B cell (primary cell): ENCODE measurements at regions not wholly inside any gene's neighbourhood (a gene's known extent, or its start where the extent isn't known, plus 50 kb on each side); places are given as distances from the start of the nearest gene placed in this dataset.
"Not testable (repeated sequence)": the region's sequence is repeated elsewhere in the genome, so short reads cannot be mapped to it uniquely, and the experiment has no call there.

Experiments used
- ATAC-seq: fragments of 200-7000 bp; cut with Tn5 transposase; one replicate; pipeline ENCODE4 v1.10.0; 2021; ENCODE audit warnings: low read depth, mild to moderate bottlenecking, moderate number of reproducible peaks, moderate library complexity
- CTCF ChIA-PET: fragments of 350-600 bp; sonication (Branson Sonifier 250); formaldehyde crosslinking; loops from one replicate; lab custom pipeline; 2021; ENCODE audit warnings: antibody characterized with exemption, inconsistent platforms; lab: Charles Lee
- POLR2A ChIA-PET: fragments of 350-600 bp; sonication (Branson Sonifier 250); formaldehyde crosslinking; loops from one replicate; lab custom pipeline; 2021; ENCODE audit warnings: antibody characterized with exemption; lab: Charles Lee
- DNase-seq: peaks from one replicate; pipeline ENCODE4 v3.0.0; 2013
- H2AFZ ChIP-seq: 2 replicates; pipeline ENCODE4 v1.6.1; 2012; ENCODE audit warnings: mild to moderate bottlenecking, low read depth, low read length; ENCODE audit not compliant: insufficient read depth, poor library complexity, severe bottlenecking
- H3K27ac ChIP-seq, 2 donors: 1 replicate in 1 of 2; 2 replicates in 1 of 2; pipeline ENCODE4 v1.5.1; 2012 to 2013; ENCODE audit warnings: low read length in 2 of 2, mild to moderate bottlenecking in 2 of 2, moderate library complexity in 1 of 2
- H3K27me3 ChIP-seq, 4 experiments: fragments of 200-600 bp in 1 of 4; sonication (generic) in 1 of 4; replicated peaks in 1 of 4; 1 replicate in 2 of 4; 2 replicates in 2 of 4; pipeline versions ENCODE4 v1.6.1 to v1.7.0; 2013 to 2016; ENCODE audit warnings: low read length in 3 of 4, mild to moderate bottlenecking in 2 of 4, mixed read lengths in 1 of 4, moderate library complexity in 1 of 4; ENCODE audit not compliant: insufficient read depth in 4 of 4, control insufficient read depth in 3 of 4; ENCODE audit errors: control extremely low read depth in 1 of 4
- H3K36me3 ChIP-seq, 2 experiments: replicated peaks in 1 of 2; 1 replicate in 1 of 2; 2 replicates in 1 of 2; pipeline versions ENCODE4 v1.6.1 to v1.7.1; 2013; ENCODE audit warnings: low read length in 1 of 2; ENCODE audit not compliant: insufficient read depth in 2 of 2, control insufficient read depth in 1 of 2; ENCODE audit errors: control extremely low read depth in 1 of 2, extremely low read depth in 1 of 2
- H3K4me1 ChIP-seq, 2 donors: fragments of 200-600 bp in 1 of 2; sonication (generic) in 1 of 2; 1 replicate in 1 of 2; 2 replicates in 1 of 2; pipeline versions ENCODE4 v1.5.1 to v1.6.1; 2013 to 2017; ENCODE audit warnings: low read length in 2 of 2; ENCODE audit not compliant: control insufficient read depth in 2 of 2, insufficient read depth in 2 of 2
- H3K4me2 ChIP-seq: replicated peaks from 2 replicates; pipeline ENCODE3; 2012; ENCODE audit warnings: mild to moderate bottlenecking, low read depth, low read length; ENCODE audit not compliant: poor library complexity, severe bottlenecking
- H3K4me3 ChIP-seq, 5 experiments: fragments of 200-600 bp in 1 of 5; sonication (generic) in 1 of 5; 1 replicate in 3 of 5; 2 replicates in 2 of 5; pipeline versions ENCODE4 v1.5.1 to v1.7.0; 2011 to 2016; ENCODE audit warnings: low read length in 4 of 5, mild to moderate bottlenecking in 4 of 5, low read depth in 2 of 5, control low read depth in 1 of 5, moderate library complexity in 1 of 5; ENCODE audit not compliant: insufficient read depth in 1 of 5; ENCODE audit errors: control extremely low read depth in 1 of 5, extremely low read depth in 1 of 5
- H3K79me2 ChIP-seq: fragments of 200-600 bp; sonication (generic); one replicate; pipeline ENCODE4 v1.6.0; 2016; ENCODE audit warnings: low read length; ENCODE audit not compliant: control insufficient read depth, insufficient read depth
- H3K9ac ChIP-seq: fragments of 200-600 bp; sonication (generic); 2 replicates; pipeline ENCODE4 v1.6.1; 2017; ENCODE audit warnings: mild to moderate bottlenecking, low read length, moderate library complexity
- H3K9me3 ChIP-seq, 3 donors: one replicate each; pipeline versions ENCODE4 v1.6.1 to v1.7.1; 2013; ENCODE audit warnings: low read length in 2 of 3; ENCODE audit not compliant: control insufficient read depth in 2 of 3, insufficient read depth in 1 of 3; ENCODE audit errors: control extremely low read depth in 1 of 3
- H4K20me1 ChIP-seq: 2 replicates; pipeline ENCODE4 v1.6.0; 2012; ENCODE audit warnings: mild to moderate bottlenecking, low read length; ENCODE audit not compliant: insufficient read depth, control insufficient read depth, poor library complexity, severe bottlenecking
- H3K27ac Mint-ChIP-seq: one replicate; pipeline ENCODE4 v1.8.0; 2021; ENCODE audit warnings: mixed read lengths
- H3K27me3 Mint-ChIP-seq: one replicate; pipeline ENCODE4 v1.8.0; 2021; ENCODE audit warnings: mixed read lengths
- H3K4me1 Mint-ChIP-seq: one replicate; pipeline ENCODE4 v1.8.0; 2021; ENCODE audit warnings: mixed read lengths
- H3K4me3 Mint-ChIP-seq: one replicate; pipeline ENCODE4 v1.8.0; 2021; ENCODE audit warnings: mixed read lengths
- H3K9me3 Mint-ChIP-seq: one replicate; pipeline ENCODE4 v1.8.0; 2022; ENCODE audit warnings: mixed read lengths; ENCODE audit not compliant: insufficient read depth
- EZH2 ChIP-seq: IDR thresholded peaks from 2 replicates; pipeline ENCODE4 v1.6.1; 2012; ENCODE audit warnings: borderline replicate concordance, low read depth, mild to moderate bottlenecking, moderate library complexity, low read length; ENCODE audit not compliant: insufficient read depth, poor library complexity, severe bottlenecking
- WGBS: methylation state at CpG from one replicate; pipeline ENCODE4 v1.1.5; 2013; ENCODE audit warnings: missing lambda C conversion rate; ENCODE audit not compliant: insufficient coverage; 5-methylcytosine and 5-hydroxymethylcytosine counted together
- intact Hi-C: fragments of 100-400 bp; cut with micrococcal nuclease; formaldehyde crosslinking; loops from one replicate; pipeline ENCODE4 v1.10.0; 2022
- TF ChIP-seq, protein P1 (sequence below): fragments of 200-600 bp; IDR thresholded peaks from one replicate; pipeline ENCODE4 v1.8.0; 2022; ENCODE audit warnings: antibody characterized with exemption, mild to moderate bottlenecking

DNA sequence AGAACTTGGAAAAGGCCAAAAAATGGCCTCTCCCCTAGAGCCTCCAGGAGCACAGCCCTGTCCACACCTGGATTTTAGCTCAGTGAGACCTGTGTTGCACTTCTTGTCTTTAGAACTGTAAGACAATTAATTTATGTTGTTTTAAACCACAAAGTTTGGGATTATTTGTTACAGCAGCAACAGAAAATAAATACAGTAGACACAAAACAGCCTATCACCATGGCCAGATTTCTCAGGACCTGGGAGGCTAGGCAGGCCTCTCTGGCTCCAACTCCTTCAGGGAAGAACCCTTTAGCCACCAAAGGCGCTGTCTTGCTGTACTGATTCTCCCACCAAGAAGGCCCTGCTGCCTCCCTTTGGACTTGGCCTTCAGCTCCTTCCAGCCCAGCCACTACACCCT, 54.1 kb upstream of the PSAP start:
- Mint-ChIP-seq H3K27me3 (no peaks in the 10 kb centered on the region), H3K9me3 (no peaks in the 10 kb centered on the region), H3K4me3 (no peak overlapping the region), H3K4me1 (peaks cover 16% of the 10 kb centered on the region), H3K27ac (no peak overlapping the region)
- DNase-seq = no peak
- no peak overlapping the region for H2AFZ ChIP-seq
- peaks cover 17 to 19% of the 10 kb centered on the region in 2 donors for H3K4me1 ChIP-seq
- intact Hi-C loops = no loop called here
- ChIA-PET POLR2A (no interaction called here), CTCF (interaction anchor here (0.7 to 1.9 kb wide), 2 partner anchors 9 to 44 kb away, joined by 3 to 8 read pairs; no protein-coding TSS in a partner anchor)
- no peak overlapping the region for H3K27ac ChIP-seq
- no peak overlapping the region for H3K4me3 ChIP-seq
- no peaks in the 10 kb centered on the region for H3K36me3 ChIP-seq
- H3K9ac ChIP-seq = no peak overlapping the region
- ATAC-seq = no peak
- 100% methylated on average over 1 of the region's 1 CpG for WGBS
- no peaks in the 10 kb centered on the region for H4K20me1 ChIP-seq
- H3K9me3 ChIP-seq = no peaks in the 10 kb centered on the region
- no peaks in the 10 kb centered on the region for H3K79me2 ChIP-seq
- no peak overlapping the region for H3K4me2 ChIP-seq
- no peaks in the 10 kb centered on the region for H3K27me3 ChIP-seq
- no peak for TF ChIP-seq EZH2
- TF ChIP-seq, protein P1, sequence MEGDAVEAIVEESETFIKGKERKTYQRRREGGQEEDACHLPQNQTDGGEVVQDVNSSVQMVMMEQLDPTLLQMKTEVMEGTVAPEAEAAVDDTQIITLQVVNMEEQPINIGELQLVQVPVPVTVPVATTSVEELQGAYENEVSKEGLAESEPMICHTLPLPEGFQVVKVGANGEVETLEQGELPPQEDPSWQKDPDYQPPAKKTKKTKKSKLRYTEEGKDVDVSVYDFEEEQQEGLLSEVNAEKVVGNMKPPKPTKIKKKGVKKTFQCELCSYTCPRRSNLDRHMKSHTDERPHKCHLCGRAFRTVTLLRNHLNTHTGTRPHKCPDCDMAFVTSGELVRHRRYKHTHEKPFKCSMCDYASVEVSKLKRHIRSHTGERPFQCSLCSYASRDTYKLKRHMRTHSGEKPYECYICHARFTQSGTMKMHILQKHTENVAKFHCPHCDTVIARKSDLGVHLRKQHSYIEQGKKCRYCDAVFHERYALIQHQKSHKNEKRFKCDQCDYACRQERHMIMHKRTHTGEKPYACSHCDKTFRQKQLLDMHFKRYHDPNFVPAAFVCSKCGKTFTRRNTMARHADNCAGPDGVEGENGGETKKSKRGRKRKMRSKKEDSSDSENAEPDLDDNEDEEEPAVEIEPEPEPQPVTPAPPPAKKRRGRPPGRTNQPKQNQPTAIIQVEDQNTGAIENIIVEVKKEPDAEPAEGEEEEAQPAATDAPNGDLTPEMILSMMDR = no peak

DNA sequence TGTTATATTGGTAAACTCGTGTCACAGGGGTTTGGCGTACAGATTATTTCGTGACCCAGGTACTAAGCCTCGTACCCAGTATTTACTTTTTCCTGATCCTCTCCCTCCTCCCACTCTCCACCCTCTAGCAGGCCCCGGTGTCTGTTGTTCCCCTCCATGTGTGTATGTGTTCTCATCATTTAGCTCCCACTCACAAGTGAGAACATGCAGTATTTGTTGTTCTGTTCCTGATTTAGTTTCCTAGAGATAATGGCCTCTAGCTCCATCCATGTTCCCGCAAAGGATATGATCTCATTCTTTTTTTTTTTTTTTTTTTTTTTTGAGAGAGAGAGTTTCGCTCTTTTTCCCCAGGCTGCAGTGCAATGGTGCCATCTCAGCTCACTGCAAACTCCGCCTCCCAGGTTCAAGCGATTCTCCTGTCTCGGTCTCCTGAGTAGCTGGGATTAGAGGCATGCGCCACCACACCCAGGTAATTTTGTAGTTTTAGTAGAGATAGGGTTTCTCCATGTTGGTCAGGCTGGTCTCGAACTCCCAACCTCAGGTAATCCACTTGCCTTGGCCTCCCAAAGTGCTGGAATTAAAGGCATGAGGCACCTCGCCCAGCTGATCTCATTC, 52.7 kb upstream of the PSAP start:
- H2AFZ ChIP-seq, H3K4me3 ChIP-seq, POLR2A ChIA-PET, intact Hi-C loops, H3K27me3 ChIP-seq, H3K79me2 ChIP-seq, DNase-seq, H3K27me3 Mint-ChIP-seq, H3K9me3 ChIP-seq, H3K4me1 Mint-ChIP-seq, H3K4me3 Mint-ChIP-seq, H3K9ac ChIP-seq, H4K20me1 ChIP-seq, H3K4me2 ChIP-seq, H3K36me3 ChIP-seq, H3K27ac ChIP-seq, H3K9me3 Mint-ChIP-seq, ATAC-seq, H3K27ac Mint-ChIP-seq: not testable (repeated sequence)
- H3K4me1 ChIP-seq = peaks cover 3 to 15% of the 10 kb centered on the region in 2 donors
- CTCF ChIA-PET = interaction anchor here (0.7 to 1.9 kb wide), 4 partner anchors 7 to 68 kb away, joined by 3 to 8 read pairs (median 5); no protein-coding TSS in a partner anchor
- no CpG with 5 or more reads among the region's 13 CpGs for WGBS
